PC-9 (cell line): ENCODE measurements at regions not wholly inside any gene's neighbourhood (a gene's known extent, or its start where the extent isn't known, plus 50 kb on each side); places are given as distances from the start of the nearest gene placed in this dataset.

ENCODE experiments used
- BruUV-seq: library from RNA; stranded (reverse); fragments of 400-500 nt; replicated peaks from 2 replicates; lab custom pipeline; 2021; lab: Mats Ljungman, UMichigan
- CTCF ChIA-PET: fragments of 300-600 bp; sonication (Branson Sonifier 250); formaldehyde crosslinking; loops from one replicate; lab custom pipeline; 2022; ENCODE audit warnings: antibody characterized with exemption; lab: Charles Lee
- POLR2A ChIA-PET: fragments of 300-600 bp; sonication (Branson Sonifier 250); formaldehyde crosslinking; loops from one replicate; lab custom pipeline; 2022; ENCODE audit warnings: antibody characterized with exemption; ENCODE audit not compliant: unreplicated experiment; lab: Charles Lee
- DNase-seq, 2 experiments: peaks; one replicate each; pipeline versions ENCODE4 v3.0.0 to v3.0.0-alpha.2; 2015 to 2022; ENCODE audit warnings: mixed read lengths in 1 of 2
- H2AFZ ChIP-seq: fragments of 200-600 bp; sonication (generic); 2 replicates; pipeline ENCODE4 v1.8.1; 2017; ENCODE audit warnings: antibody characterized with exemption
- H3F3A ChIP-seq: fragments of 200-600 bp; sonication (generic); 2 replicates; pipeline ENCODE4 v1.8.1; 2017; ENCODE audit warnings: antibody characterized with exemption, mild to moderate bottlenecking, low read depth; ENCODE audit not compliant: insufficient read depth
- H3K27ac ChIP-seq: fragments of 200-600 bp; sonication (generic); 2 replicates; pipeline ENCODE4 v1.6.1; 2016; ENCODE audit warnings: mixed run types
- H3K27me3 ChIP-seq: fragments of 200-600 bp; sonication (generic); 2 replicates; pipeline ENCODE4 v1.6.1; 2016; ENCODE audit warnings: low read depth, mixed run types; ENCODE audit not compliant: insufficient read depth
- H3K36me3 ChIP-seq: fragments of 200-600 bp; sonication (generic); 2 replicates; pipeline ENCODE4 v1.6.1; 2016; ENCODE audit warnings: low read depth, mixed run types
- H3K4me1 ChIP-seq: fragments of 200-600 bp; sonication (generic); replicated peaks from 2 replicates; pipeline ENCODE4 v1.6.1; 2016; ENCODE audit warnings: mixed run types; ENCODE audit not compliant: insufficient read depth
- H3K4me2 ChIP-seq: fragments of 200-600 bp; sonication (generic); 2 replicates; pipeline ENCODE4 v1.6.1; 2017; ENCODE audit warnings: mixed run types
- H3K4me3 ChIP-seq: fragments of 200-600 bp; sonication (generic); 2 replicates; pipeline ENCODE4 v1.6.1; 2016; ENCODE audit warnings: mixed run types
- H3K79me2 ChIP-seq: fragments of 200-600 bp; sonication (generic); 2 replicates; pipeline ENCODE4 v1.6.1; 2017; ENCODE audit warnings: low read depth, mixed run types
- H3K9me2 ChIP-seq: fragments of 200-600 bp; sonication (generic); 2 replicates; pipeline ENCODE4 v1.8.1; 2017; ENCODE audit warnings: mild to moderate bottlenecking; ENCODE audit not compliant: insufficient read depth
- H3K9me3 ChIP-seq: fragments of 200-600 bp; sonication (generic); 2 replicates; pipeline ENCODE4 v1.8.1; 2016; ENCODE audit warnings: low read depth; ENCODE audit not compliant: insufficient read depth
- H4K20me1 ChIP-seq: fragments of 200-600 bp; sonication (generic); 2 replicates; pipeline ENCODE4 v1.8.1; 2017; ENCODE audit not compliant: insufficient read depth
- EZH2 ChIP-seq: fragments of 200-600 bp; sonication (generic); IDR thresholded peaks from 2 replicates; pipeline ENCODE4 v1.8.0; 2017; ENCODE audit warnings: antibody characterized with exemption, low read depth
- intact Hi-C: fragments of 100-400 bp; cut with micrococcal nuclease; formaldehyde crosslinking; loops from one replicate; pipeline ENCODE4 v1.10.0; 2022; ENCODE audit not compliant: unreplicated experiment
- TF ChIP-seq, protein P1 (sequence below): fragments of 200-600 bp; sonication (generic); conservative IDR thresholded peaks from 2 replicates; pipeline ENCODE4 v1.6.1; 2017; ENCODE audit warnings: mixed run types, antibody characterized with exemption, mild to moderate bottlenecking, moderate library complexity

DNA sequence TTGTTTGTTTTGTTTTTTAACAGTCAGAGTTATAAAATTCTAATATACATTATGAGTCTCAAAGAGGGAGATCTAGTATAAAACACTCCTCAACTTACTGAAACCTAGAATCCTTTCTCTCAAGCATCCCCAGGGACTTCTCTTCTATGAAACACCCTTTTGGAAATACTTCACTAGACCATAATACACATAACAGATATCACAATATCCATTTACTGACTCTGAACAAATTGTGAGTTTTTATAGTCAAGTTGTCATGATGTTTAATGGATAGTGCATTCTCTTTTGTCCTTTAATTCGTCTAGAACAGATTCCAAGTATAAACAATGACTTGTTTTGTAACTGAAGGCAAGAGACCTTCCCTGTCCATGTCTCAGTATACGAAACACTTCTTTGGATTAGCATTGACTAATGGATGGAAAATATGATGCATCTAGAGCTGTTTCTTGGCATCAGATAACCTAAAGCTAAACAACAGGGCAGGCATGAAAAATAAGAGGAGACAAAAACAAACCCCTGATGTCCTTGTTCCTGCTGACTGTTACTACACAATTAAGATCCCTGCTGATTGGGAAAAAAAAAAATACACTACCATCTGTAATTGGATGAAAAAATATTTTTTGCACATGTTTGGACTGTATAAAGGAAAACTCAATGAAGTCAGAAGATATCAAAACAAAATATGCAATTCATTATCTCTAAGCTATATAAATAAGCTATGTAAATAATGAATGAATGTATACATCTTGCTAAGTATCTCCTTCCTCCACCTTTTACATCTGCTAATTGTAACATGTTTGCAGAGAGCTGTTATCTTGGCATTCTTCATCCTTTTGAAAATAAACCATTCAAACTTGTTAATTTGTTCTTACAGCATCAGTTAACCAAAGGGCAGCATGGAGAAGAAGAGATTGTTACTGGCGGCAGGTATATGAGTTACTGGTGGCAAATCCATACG lies 214.2 kb downstream of the LACC1 start:
- Histone ChIP-seq H3K9me3 (no peaks in the 10 kb centered on the region; the same call in 1 of the 2 replicates), H2AFZ (no peak overlapping the region), H3K4me2 (no peak overlapping the region), H3K4me1 (no peaks in the 10 kb centered on the region), H3K9me2 (no peaks in the 10 kb centered on the region), H3K79me2 (no peaks in the 10 kb centered on the region), H3F3A (no peaks in the 10 kb centered on the region), H3K27me3 (no peaks in the 10 kb centered on the region), H3K36me3 (no peaks in the 10 kb centered on the region), H4K20me1 (no peaks in the 10 kb centered on the region), H3K27ac (no peak overlapping the region), H3K4me3 (no peak overlapping the region)
- intact Hi-C loops = no loop called here
- TF ChIP-seq EZH2 = no peak
- TF ChIP-seq, protein P1, sequence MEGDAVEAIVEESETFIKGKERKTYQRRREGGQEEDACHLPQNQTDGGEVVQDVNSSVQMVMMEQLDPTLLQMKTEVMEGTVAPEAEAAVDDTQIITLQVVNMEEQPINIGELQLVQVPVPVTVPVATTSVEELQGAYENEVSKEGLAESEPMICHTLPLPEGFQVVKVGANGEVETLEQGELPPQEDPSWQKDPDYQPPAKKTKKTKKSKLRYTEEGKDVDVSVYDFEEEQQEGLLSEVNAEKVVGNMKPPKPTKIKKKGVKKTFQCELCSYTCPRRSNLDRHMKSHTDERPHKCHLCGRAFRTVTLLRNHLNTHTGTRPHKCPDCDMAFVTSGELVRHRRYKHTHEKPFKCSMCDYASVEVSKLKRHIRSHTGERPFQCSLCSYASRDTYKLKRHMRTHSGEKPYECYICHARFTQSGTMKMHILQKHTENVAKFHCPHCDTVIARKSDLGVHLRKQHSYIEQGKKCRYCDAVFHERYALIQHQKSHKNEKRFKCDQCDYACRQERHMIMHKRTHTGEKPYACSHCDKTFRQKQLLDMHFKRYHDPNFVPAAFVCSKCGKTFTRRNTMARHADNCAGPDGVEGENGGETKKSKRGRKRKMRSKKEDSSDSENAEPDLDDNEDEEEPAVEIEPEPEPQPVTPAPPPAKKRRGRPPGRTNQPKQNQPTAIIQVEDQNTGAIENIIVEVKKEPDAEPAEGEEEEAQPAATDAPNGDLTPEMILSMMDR = no peak
- ChIA-PET POLR2A (interaction anchor here (0.6 kb wide), 1 partner anchor 1039 kb away, joined by 3 read pairs; no protein-coding TSS in a partner anchor), CTCF (no interaction called here)
- no TSS peak for BruUV-seq
- DNase-seq = no peak

- H3F3A ChIP-seq = no peaks in the 10 kb centered on the region
- ChIA-PET CTCF (interaction anchor here (0.7 kb wide), 1 partner anchor 27 kb away, joined by 4 read pairs; no protein-coding TSS in a partner anchor), POLR2A (no interaction called here)
- H3K27me3 ChIP-seq = no peaks in the 10 kb centered on the region
- BruUV-seq = no TSS peak
- intact Hi-C loops = no loop called here
- no peaks in the 10 kb centered on the region for H3K79me2 ChIP-seq
- H3K4me3 ChIP-seq = no peak overlapping the region
- no peak overlapping the region for H3K4me2 ChIP-seq
- H3K36me3 ChIP-seq = no peaks in the 10 kb centered on the region
- no peak overlapping the region for H2AFZ ChIP-seq
- no peak for DNase-seq
- no peak overlapping the region for H3K27ac ChIP-seq
- no peak for TF ChIP-seq EZH2
- TF ChIP-seq, protein P1 = no peak
- peaks cover 7% of the 10 kb centered on the region for H3K9me3 ChIP-seq
- no peaks in the 10 kb centered on the region for H3K9me2 ChIP-seq
- no peaks in the 10 kb centered on the region for H4K20me1 ChIP-seq
- no peaks in the 10 kb centered on the region for H3K4me1 ChIP-seq
These were observed 217.2 kb downstream of the LACC1 start for GRCh38 chr13:44096901-44097300.

DNA sequence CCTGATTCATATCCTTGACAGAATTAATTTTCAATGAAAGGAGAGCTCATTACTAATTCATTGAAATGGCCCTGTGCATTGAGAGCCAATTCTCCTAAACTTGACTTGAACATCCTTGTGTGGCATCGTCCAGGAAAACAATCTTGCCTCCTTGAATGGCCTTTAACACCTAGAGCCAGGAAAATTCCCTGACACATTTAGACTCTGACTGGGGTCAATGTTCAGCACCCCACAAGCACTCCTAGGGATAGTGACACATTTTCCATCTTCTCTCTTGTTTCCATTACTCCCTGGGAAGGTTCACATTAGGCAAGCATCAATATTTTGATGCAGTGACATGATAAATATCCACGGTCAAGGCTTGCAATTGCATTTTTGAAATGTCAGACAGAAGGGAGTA lies 218.9 kb downstream of the LACC1 start:
- Histone ChIP-seq H2AFZ (no peak overlapping the region), H3K79me2 (no peaks in the 10 kb centered on the region), H3K4me2 (no peak overlapping the region), H4K20me1 (no peaks in the 10 kb centered on the region), H3K4me3 (no peak overlapping the region), H3K9me2 (no peaks in the 10 kb centered on the region), H3K9me3 (peaks cover 7% of the 10 kb centered on the region; the same call in 1 of the 2 replicates), H3K27me3 (no peaks in the 10 kb centered on the region), H3F3A (no peaks in the 10 kb centered on the region), H3K27ac (no peak overlapping the region), H3K4me1 (no peaks in the 10 kb centered on the region), H3K36me3 (no peaks in the 10 kb centered on the region)
- intact Hi-C loops = no loop called here
- TF ChIP-seq, protein P1 = no peak
- no peak for TF ChIP-seq EZH2
- no peak for DNase-seq
- ChIA-PET POLR2A (no interaction called here), CTCF (no interaction called here)
- BruUV-seq = no TSS peak
